ENCODE measurements at regions not wholly inside any gene's neighbourhood (a gene's known extent, or its start where the extent isn't known, plus 50 kb on each side); places are given as distances from the start of the nearest gene placed in this dataset.

- TF ChIP-seq CTCF (IDR thresholded peaks at IDR 0.05), result no peak
- no peak for TF ChIP-seq POLR2A (IDR thresholded peaks at IDR 0.05)
Measured at GRCh38 chr16:27681681-27682080, 131.7 kb downstream of the KATNIP start.
